ENCODE measurements at regions not wholly inside any gene's neighbourhood (a gene's known extent, or its start where the extent isn't known, plus 50 kb on each side); places are given as distances from the start of the nearest gene placed in this dataset.

GRCh38 chr4:107114059-107114458 is 77.9 kb upstream of the DKK2 start:
- no peak for TF ChIP-seq POLR2A (IDR thresholded peaks at IDR 0.05; ENCODE audit: low read depth, low read length)
- no peak for TF ChIP-seq TAF1 (IDR thresholded peaks at IDR 0.05; ENCODE audit: borderline replicate concordance, low read depth, low read length)
- TF ChIP-seq POLR2AphosphoS5 (IDR thresholded peaks at IDR 0.05; ENCODE audit: low read depth, low read length), result no peak
